HT-29 (cell line): ENCODE measurements at regions not wholly inside any gene's neighbourhood (a gene's known extent, or its start where the extent isn't known, plus 50 kb on each side); places are given as distances from the start of the nearest gene placed in this dataset.
"Not testable (repeated sequence)": the region's sequence is repeated elsewhere in the genome, so short reads cannot be mapped to it uniquely, and the experiment has no call there.

ENCODE experiments used
- DNase-seq: peaks from one replicate; pipeline ENCODE4 v3.0.0-alpha.2; 2015; ENCODE audit warnings: low spot score

DNA sequence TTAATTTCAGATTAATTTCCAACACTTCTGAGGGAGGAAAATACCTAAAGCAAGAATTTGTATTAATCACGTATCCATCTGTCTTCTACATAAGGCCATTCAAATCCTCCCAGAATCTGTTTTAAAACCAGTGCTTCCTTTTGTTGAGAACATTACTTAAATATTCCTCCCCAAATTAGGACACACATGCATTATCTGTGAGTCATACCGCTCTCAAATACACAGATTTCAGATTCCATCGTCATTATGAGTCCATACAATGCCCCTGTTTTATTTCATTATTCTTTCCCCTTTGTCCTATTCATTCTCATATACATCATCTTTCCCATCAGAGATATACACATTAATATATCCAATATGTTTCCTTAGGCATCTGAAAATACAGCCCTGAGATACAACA lies 57.3 kb upstream of the PRSS12 start:
- DNase-seq, result no peak

DNA sequence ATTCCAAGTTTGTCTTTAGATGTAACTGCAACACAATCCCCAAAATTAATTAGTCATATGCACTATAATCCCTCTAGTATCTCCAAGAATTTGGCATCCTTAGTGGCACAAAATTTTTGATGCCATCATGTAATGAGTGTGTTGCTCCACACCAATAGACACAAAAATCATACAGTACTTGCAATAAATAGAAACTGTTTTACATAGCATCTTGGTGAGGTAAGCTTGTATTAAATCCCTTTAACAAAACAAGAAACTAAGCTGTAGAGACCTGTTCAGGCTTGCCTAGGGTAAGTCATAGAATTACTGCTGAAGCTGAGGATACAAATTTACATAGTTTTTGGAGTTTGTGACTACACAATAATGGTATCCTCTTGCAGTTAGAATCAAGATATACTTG lies 64.5 kb upstream of the PRSS12 start:
- no peak for DNase-seq

- not testable (repeated sequence) for DNase-seq
These were observed 65.0 kb upstream of the PRSS12 start for GRCh38 chr4:118417800-118418199.

DNA sequence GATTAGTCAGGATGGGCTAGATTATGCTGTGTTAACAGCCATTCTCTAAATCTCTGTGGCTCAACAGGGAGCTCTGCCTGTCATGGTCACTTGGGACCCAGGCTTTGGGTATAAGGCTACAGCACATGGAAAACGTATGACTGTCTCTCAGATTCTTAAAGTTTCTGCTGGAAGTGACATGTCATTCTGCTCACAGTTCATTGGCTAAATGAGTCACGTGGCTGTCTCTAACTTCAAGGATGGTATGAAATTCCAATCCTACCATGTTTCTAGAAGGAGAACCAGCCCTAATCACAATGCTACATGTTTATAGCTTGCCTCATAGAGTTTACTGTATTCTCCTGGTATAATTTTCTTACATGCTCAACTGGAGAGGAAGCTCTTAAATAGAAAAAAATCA lies 65.6 kb upstream of the PRSS12 start:
- DNase-seq, result not testable (repeated sequence)

GRCh38 chr4:118419626-118420025 lies 66.8 kb upstream of the PRSS12 start:
- not testable (repeated sequence) for DNase-seq

DNA sequence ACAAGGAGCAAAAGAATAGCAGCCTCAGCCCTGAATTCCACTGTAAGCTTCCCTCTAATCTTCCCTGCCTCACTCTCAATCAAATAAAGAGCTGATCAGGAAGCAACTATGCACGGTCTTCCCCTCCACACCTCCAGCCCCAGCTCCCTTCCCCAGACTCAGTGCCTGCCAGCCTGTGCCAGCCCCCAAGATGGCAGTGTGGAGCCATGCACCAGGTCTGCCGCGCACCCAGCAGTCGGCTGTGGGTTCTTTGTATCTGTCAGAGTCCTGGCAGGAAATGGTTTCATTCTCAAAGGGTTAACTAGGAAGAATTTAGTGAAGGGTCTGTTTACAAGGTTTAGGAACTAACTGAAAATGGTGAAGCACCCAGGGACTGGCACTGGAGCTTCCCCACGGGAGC lies 71.3 kb upstream of the PRSS12 start:
- peak; percentile 49 for DNase-seq

DNA sequence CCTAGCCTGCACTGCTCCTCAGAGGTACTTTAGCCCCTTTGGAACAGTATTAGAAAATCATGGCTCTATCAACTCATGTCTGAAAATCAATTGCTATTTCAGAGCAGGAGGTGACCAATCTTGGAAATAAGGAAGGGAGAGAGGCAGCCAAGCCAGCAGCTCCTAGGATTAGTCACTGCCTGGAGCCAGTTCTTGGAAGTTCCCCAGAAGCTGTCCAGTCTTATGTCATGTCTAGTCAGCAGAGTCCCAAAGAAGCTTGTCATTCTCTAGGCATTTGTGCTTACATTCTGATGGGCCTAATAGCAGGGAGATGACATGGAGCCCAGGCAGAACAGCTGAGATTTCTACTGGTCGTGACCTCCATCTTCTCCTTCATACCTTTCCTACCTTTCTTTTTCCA lies 76.1 kb upstream of the PRSS12 start:
- DNase-seq, result not testable (repeated sequence)

GRCh38 chr4:118432359-118432758 lies 79.6 kb upstream of the PRSS12 start:
- DNase-seq, result not testable (repeated sequence)

GRCh38 chr4:118433612-118434375 lies 81.0 kb upstream of the PRSS12 start:
- not testable (repeated sequence) for DNase-seq

- DNase-seq, result not testable (repeated sequence)
These were observed 82.6 kb upstream of the PRSS12 start for GRCh38 chr4:118435415-118435814.

GRCh38 chr4:118442115-118442837 lies 89.5 kb upstream of the PRSS12 start:
- not testable (repeated sequence) for DNase-seq

DNA sequence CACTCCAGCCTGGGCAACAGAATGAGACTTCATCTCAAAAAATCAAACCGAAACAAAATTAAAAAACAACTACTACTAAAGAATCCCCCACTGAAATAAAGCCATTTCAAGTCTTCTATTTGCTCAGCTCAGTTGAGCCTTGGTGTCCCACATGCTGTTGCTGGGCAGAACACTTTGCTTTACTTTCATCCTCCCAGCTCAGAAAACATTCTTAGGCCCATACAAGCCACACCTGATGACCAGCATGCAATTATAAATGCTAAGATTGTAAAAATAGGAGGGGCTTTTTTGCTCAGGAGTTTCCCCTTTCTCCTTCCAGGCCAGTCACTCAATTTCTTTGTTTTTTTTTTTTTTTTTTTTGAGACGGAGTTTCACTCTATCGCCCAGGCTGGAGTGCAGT lies 94.6 kb upstream of the PRSS12 start:
- not testable (repeated sequence) for DNase-seq

DNA sequence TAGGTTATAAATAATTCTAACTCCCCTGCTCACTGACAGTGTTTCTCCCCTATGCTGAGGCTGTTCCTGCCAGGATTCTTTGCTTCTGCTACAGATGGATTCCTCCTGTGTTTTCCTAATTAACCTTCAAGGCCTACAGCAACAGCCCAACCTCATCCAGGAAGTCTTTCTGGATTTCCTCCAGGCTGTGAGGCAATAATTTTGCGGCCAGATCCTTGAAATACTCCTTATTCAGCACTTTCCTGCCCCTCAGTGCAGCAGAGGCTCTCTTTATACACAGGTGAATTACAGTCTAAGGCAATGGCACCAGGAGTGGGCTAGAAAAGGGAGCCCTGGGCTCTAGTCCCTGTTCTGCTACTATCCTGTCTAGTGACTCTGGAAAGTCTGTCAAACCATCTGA lies 102.1 kb upstream of the PRSS12 start:
- not testable (repeated sequence) for DNase-seq

- DNase-seq, result not testable (repeated sequence)
These were observed 108.6 kb upstream of the PRSS12 start for GRCh38 chr4:118461435-118461834.

DNA sequence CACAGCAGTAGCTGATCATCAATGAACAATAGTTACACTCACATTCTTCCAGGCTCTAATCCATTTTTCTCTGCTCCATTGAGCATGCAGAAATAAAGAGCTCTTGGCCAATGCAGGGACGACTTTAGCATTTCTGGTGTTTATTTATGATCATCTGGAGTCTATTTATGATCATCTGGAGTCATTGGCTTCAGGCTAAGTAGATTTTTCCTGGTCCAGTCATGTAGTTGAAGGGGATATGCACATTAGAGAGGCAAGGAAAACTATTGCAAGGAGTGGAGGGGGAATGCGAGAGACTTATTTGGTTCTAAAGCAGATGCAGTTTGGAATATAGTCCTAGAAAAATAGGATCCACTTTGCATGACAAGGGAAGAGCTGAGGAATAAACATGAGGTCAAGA lies 113.0 kb upstream of the PRSS12 start:
- not testable (repeated sequence) for DNase-seq

DNA sequence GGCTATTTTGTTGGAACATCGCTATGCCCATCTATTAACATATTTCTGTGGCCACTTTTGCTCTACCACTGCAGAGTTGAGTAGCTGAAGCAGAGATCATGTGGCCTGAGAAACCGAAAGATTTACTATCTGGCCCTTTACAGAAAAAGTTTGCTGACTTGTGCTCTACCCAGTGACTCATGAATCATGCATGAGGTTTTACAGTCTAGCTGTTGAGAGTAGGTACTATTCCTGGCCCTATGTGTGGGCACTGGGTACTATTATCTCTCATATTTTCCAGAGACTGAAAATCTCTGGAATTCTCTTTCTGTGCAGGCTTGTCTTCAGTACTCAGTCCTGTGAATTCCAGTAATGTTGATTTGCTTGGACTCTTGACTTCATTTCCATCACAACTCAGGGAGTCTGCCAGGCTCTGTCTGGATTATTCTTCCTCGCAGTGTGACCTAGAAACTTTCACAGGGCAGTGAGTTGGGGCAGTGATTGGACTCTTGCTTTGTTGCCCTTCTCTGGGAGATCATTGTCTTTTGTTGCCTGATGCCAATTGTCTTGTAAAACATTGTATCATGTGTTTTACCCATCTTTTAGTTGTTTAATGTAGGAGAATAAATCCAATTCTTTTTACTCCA lies 121.3 kb upstream of the PRSS12 start:
- not testable (repeated sequence) for DNase-seq

DNA sequence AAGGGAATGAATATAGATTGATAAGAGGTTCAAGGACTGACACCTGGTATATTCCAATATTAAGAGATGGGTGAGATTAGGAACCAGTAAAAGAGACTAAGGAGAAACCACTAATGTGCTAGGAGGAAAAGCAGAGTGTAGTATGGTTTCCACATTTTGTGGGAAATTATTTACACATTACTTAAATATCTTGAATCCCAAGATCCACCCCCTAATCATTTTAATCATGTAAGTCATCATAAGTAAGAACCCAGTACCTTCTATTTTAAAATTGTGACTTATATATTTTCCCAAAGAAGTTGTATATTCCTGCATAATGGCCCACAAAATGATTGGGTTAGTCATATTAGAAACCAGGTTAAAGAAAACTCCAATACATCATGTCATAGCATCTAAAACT lies 122.0 kb upstream of the PRSS12 start:
- not testable (repeated sequence) for DNase-seq

GRCh38 chr4:118475901-118476300 lies 123.1 kb upstream of the PRSS12 start:
- DNase-seq, result not testable (repeated sequence)

DNA sequence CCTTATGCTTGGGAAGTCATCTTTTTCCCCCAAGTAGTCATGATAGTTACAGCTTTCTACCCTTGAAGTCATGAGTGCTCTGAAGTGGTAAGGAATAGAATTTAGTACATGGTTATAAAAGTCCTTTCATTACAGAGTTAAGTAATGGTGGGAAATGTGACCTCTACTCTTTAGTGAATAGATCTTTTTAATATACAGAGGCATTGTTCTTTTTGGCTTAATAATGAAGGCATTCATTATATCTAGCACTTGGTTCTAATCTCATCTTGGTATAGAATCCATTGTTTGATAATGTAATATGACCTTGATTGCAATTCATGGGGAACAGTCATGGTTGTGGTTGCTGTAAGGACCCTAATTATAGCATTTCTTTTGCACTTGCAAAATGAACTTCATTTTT lies 125.0 kb upstream of the PRSS12 start:
- DNase-seq, result not testable (repeated sequence)

- not testable (repeated sequence) for DNase-seq
These were observed 133.1 kb upstream of the PRSS12 start for GRCh38 chr4:118485801-118486314.

DNA sequence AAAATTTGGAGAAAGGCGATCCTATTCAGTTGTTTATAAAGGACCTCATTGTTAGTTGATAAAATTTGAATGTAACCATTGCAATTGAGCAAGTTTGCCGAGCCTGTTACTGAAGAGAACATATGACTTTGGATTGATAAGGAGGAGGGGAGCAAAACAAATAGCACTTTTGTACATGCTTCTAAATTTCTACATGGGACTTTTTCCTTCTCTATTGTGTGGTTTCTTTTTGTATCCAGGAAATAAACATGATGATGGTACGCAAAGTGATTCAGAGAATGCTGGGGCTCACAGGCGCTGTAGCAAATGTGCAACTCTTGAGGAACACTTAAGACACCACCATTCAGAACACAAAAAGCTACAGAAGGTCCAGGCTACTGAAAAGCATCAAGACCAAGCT lies 140.2 kb upstream of the PRSS12 start:
- not testable (repeated sequence) for DNase-seq

DNA sequence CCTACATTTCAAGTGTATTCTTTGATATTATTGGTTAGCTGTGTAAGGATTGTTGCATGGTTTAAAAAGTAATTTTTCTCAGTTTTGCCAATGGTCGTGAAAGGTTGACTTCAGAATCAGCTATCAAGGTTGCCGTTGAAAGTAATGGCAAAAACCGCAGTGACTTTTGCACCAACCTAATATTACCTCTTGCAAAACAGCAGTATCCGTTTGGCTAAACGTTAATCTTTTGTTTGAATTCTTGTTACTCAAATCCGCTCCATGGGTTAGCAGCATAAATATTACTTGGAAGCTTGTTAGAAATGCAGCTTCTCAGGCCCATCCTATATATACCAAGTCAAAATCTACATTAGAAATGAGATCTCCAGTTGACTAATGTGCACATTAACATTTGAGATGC lies 141.6 kb upstream of the PRSS12 start:
- DNase-seq, result not testable (repeated sequence)
